ENCODE measurements at regions not wholly inside any gene's neighbourhood (a gene's known extent, or its start where the extent isn't known, plus 50 kb on each side); places are given as distances from the start of the nearest gene placed in this dataset.
A peak's percentile ranks its signal among the peaks of the same experiment; 100 is the strongest.

DNA sequence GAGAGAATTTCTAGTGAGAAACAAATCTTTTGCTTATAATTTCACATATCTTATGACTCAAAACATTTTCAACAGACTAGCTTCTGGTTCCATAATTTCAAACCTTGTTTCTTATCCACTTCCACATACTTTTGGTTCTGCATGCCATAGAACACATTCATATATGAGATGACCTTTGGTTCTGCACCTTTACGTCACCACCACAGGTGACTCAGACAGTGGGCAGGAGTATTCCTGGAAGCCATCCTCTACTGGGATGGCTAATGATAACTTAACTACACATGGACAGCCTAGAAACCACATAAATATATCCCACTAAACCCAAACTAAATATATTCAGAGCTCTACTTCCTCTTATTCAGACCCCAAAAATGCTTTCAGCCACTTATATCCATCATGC lies 133.3 kb downstream of the DCK start:
- intact Hi-C loops (cut with micrococcal nuclease) = no loop called here
- no peaks in the 10 kb centered on the region for H3K9me3 ChIP-seq (replicated peaks)
- no peak overlapping the region for H3K27ac ChIP-seq (replicated peaks)
- H3K36me3 ChIP-seq = no peaks in the 10 kb centered on the region
- TF ChIP-seq, protein P1, sequence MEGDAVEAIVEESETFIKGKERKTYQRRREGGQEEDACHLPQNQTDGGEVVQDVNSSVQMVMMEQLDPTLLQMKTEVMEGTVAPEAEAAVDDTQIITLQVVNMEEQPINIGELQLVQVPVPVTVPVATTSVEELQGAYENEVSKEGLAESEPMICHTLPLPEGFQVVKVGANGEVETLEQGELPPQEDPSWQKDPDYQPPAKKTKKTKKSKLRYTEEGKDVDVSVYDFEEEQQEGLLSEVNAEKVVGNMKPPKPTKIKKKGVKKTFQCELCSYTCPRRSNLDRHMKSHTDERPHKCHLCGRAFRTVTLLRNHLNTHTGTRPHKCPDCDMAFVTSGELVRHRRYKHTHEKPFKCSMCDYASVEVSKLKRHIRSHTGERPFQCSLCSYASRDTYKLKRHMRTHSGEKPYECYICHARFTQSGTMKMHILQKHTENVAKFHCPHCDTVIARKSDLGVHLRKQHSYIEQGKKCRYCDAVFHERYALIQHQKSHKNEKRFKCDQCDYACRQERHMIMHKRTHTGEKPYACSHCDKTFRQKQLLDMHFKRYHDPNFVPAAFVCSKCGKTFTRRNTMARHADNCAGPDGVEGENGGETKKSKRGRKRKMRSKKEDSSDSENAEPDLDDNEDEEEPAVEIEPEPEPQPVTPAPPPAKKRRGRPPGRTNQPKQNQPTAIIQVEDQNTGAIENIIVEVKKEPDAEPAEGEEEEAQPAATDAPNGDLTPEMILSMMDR (IDR thresholded peaks at IDR 0.05; ENCODE audit: borderline replicate concordance) = no peak
- no peaks in the 10 kb centered on the region for H3K4me1 ChIP-seq
- no peak overlapping the region for H3K4me3 ChIP-seq
- no peak for DNase-seq
- no peaks in the 10 kb centered on the region for H3K27me3 ChIP-seq (ENCODE audit: low read depth)

DNA sequence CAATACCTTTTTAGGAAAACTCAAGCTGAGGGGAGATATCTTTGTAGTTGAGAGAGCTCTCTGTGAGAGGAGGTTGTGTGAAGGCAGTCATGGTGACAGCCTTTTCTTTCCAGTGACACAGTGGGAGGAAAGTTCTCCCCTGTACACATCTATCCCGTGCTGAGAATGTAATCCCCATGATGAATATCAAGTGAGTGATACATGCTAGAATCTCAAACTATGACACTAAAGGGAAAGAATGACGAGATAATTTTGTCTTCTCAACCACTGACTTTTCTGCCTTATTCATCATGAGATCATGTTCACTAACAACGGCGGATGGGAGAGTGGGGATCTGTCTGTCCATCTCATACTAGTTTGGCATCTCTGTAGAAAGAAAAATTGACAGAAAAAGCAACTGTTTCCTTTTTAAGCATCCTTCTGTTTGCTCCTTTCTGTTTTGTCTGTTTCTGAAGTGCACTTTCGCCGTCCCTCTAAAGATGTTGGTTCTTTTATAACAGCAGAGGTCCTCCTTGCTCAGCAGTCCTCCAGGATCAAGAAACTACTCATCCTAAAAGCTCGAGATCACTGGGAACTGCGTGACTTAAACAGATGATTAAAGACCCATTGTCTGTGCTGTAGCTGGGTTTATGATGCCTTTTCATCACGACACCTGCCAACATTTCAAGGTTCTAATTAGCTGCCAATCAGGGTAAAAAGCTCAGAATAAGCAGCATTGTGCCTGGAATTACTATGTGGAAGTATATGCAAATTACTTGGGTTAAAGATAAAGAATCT lies 137.6 kb downstream of the DCK start:
- no peak overlapping the region for H3K4me3 ChIP-seq
- H3K36me3 ChIP-seq = no peaks in the 10 kb centered on the region
- intact Hi-C loops (cut with micrococcal nuclease) = no loop called here
- no peaks in the 10 kb centered on the region for H3K27me3 ChIP-seq (ENCODE audit: low read depth)
- DNase-seq = no peak
- H3K4me1 ChIP-seq = no peaks in the 10 kb centered on the region
- TF ChIP-seq, protein P1 (IDR thresholded peaks at IDR 0.05; ENCODE audit: borderline replicate concordance) = peak; percentile 14
- H3K27ac ChIP-seq (replicated peaks) = no peak overlapping the region
- H3K9me3 ChIP-seq (replicated peaks) = no peaks in the 10 kb centered on the region

DNA sequence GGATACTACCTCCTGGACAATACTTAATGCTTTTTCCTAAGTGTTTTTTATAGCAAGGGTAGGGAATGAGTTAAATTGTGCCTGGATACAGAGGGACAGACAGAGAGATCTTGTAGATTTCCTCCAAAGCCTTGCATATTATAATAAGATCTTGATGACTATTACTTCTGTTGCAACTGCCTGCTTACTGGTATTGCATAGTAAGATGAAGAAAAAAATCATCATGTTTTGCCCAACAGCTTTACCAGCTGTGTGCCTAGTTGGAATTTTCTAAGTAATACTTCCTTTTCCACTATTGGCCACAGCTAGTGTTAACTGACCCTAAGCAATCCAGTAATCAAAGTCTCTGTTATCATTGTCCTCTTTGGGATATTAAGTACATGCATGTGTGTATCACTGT lies 139.0 kb downstream of the DCK start:
- H3K27me3 ChIP-seq (ENCODE audit: low read depth) = no peaks in the 10 kb centered on the region
- intact Hi-C loops (cut with micrococcal nuclease) = no loop called here
- no peaks in the 10 kb centered on the region for H3K36me3 ChIP-seq
- H3K4me1 ChIP-seq = no peaks in the 10 kb centered on the region
- no peak for DNase-seq
- no peak overlapping the region for H3K27ac ChIP-seq (replicated peaks)
- no peaks in the 10 kb centered on the region for H3K9me3 ChIP-seq (replicated peaks)
- TF ChIP-seq, protein P1 (IDR thresholded peaks at IDR 0.05; ENCODE audit: borderline replicate concordance) = no peak
- no peak overlapping the region for H3K4me3 ChIP-seq

DNA sequence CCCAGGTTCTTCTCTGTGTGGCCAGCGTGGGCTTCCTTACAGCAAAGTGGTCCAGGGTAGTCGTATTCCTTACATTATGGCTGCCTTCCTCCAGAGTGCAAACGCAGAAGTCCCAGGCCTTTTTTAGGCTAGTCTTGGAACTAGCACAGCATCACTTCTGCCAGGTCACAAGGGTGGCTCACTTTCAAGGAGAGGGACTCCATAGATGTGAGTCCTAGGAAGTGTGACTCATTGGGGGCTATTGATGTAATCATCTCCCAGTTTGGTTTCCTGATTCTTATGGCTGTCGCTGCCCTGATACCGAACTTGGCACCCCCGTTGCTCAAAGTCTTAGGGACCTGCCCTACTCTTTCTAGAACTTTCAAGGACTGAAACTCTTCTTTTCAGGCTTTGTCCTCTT lies 140.0 kb downstream of the DCK start:
- Histone ChIP-seq H3K9me3 (replicated peaks) (no peaks in the 10 kb centered on the region), H3K27ac (replicated peaks) (no peak overlapping the region), H3K27me3 (ENCODE audit: low read depth) (no peaks in the 10 kb centered on the region), H3K4me1 (no peaks in the 10 kb centered on the region), H3K4me3 (no peak overlapping the region), H3K36me3 (no peaks in the 10 kb centered on the region)
- no peak for DNase-seq
- intact Hi-C loops (cut with micrococcal nuclease) = no loop called here
- TF ChIP-seq, protein P1 (IDR thresholded peaks at IDR 0.05; ENCODE audit: borderline replicate concordance) = no peak

DNA sequence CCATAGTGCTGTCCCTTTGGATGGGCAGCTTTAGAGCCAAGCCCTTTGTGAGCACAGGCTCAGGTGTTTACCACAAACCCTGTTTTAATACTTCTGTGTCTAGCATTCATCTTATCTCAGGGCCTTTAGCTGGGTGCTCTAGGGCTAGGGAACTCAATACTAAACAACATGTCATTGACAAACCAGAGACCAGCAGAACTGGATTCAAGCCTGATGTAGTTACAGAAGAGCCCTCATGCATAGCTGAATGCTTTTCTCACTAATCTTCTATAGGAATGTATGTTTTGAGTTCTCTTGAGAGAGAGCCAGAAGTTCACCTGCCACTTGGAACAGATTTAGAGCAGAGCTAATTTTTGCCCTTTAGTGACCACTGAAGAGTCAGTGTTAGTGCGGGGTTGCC lies 142.6 kb downstream of the DCK start:
- TF ChIP-seq, protein P1 (IDR thresholded peaks at IDR 0.05; ENCODE audit: borderline replicate concordance) = no peak
- intact Hi-C loops (cut with micrococcal nuclease) = no loop called here

More for the DNA sequence above, 142.6 kb downstream of the DCK start:
- H3K27ac ChIP-seq (replicated peaks) = no peak overlapping the region
- H3K27me3 ChIP-seq (ENCODE audit: low read depth) = no peaks in the 10 kb centered on the region
- no peaks in the 10 kb centered on the region for H3K36me3 ChIP-seq
- DNase-seq = no peak
- H3K4me1 ChIP-seq = no peaks in the 10 kb centered on the region
- no peaks in the 10 kb centered on the region for H3K9me3 ChIP-seq (replicated peaks)
- H3K4me3 ChIP-seq = no peak overlapping the region

Measured in left ventricle myocardium inferior (tissue), 1 donor.